Loucy (cell line): ENCODE measurements at regions not wholly inside any gene's neighbourhood (a gene's known extent, or its start where the extent isn't known, plus 50 kb on each side); places are given as distances from the start of the nearest gene placed in this dataset.

Experiments
- EZH2phosphoT487 ChIP-seq: fragments of 200-600 bp; IDR thresholded peaks from 2 replicates; pipeline ENCODE4 v1.6.1; 2018; ENCODE audit warnings: antibody characterized with exemption, mild to moderate bottlenecking, moderate library complexity, borderline replicate concordance
- TF ChIP-seq, protein P1 (sequence below): fragments of 200-600 bp; sonication (generic); conservative IDR thresholded peaks from 2 replicates; pipeline ENCODE4 v1.5.1; 2014; ENCODE audit warnings: mild to moderate bottlenecking, antibody characterized with exemption, low read length

DNA sequence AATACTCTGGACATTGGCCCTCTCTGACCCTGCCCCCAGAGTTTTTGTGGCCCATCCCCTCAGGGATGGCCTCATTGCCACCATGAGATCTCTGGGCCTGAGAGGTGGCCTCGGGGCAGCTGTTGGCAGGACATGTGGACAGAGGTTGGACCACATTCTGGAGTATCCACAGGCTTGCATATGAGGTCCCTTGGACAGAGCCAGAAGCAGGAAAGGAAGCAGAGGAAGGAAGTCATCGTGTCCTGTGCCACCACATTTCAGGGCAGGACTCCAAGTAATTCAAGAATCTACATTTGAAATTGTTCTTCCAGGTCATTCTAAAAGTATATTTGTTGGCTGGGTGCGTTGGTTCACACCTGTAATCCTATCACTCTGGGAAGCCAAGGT lies 95.9 kb upstream of the PPP2R5A start:
- TF ChIP-seq, protein P1, sequence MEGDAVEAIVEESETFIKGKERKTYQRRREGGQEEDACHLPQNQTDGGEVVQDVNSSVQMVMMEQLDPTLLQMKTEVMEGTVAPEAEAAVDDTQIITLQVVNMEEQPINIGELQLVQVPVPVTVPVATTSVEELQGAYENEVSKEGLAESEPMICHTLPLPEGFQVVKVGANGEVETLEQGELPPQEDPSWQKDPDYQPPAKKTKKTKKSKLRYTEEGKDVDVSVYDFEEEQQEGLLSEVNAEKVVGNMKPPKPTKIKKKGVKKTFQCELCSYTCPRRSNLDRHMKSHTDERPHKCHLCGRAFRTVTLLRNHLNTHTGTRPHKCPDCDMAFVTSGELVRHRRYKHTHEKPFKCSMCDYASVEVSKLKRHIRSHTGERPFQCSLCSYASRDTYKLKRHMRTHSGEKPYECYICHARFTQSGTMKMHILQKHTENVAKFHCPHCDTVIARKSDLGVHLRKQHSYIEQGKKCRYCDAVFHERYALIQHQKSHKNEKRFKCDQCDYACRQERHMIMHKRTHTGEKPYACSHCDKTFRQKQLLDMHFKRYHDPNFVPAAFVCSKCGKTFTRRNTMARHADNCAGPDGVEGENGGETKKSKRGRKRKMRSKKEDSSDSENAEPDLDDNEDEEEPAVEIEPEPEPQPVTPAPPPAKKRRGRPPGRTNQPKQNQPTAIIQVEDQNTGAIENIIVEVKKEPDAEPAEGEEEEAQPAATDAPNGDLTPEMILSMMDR, result no peak
- TF ChIP-seq EZH2phosphoT487, result no peak
